OCI-LY7 (cell line): ENCODE measurements at regions not wholly inside any gene's neighbourhood (a gene's known extent, or its start where the extent isn't known, plus 50 kb on each side); places are given as distances from the start of the nearest gene placed in this dataset.

Experiments
- BruUV-seq: library from RNA; stranded (reverse); fragments of 400-500 nt; replicated peaks from 2 replicates; lab custom pipeline; 2021; lab: Mats Ljungman, UMichigan
- CTCF ChIA-PET: fragments of 300-600 bp; sonication (Branson Sonifier 250); formaldehyde crosslinking; loops from one replicate; lab custom pipeline; 2022; ENCODE audit warnings: antibody characterized with exemption; ENCODE audit not compliant: unreplicated experiment; lab: Charles Lee
- POLR2A ChIA-PET: fragments of 300-600 bp; sonication (Branson Sonifier 250); formaldehyde crosslinking; loops from one replicate; lab custom pipeline; 2022; ENCODE audit warnings: antibody characterized with exemption; lab: Charles Lee
- DNase-seq: peaks from one replicate; pipeline ENCODE4 v3.0.0-alpha.2; 2015; ENCODE audit warnings: low spot score
- H2AFZ ChIP-seq: fragments of 200-600 bp; sonication (generic), shearing (Covaris generic); 2 replicates; pipeline ENCODE4 v1.6.1; 2014; ENCODE audit warnings: mild to moderate bottlenecking, antibody characterized with exemption, low read length, moderate library complexity
- H3K27ac ChIP-seq: fragments of 200-600 bp; sonication (generic); 2 replicates; pipeline ENCODE4 v1.5.1; 2014; ENCODE audit warnings: mixed run types, low read depth, mild to moderate bottlenecking, moderate library complexity, low read length, inconsistent platforms; ENCODE audit not compliant: poor library complexity, severe bottlenecking
- H3K36me3 ChIP-seq: fragments of 200-600 bp; sonication (generic); 2 replicates; pipeline ENCODE4 v1.6.1; 2014; ENCODE audit warnings: mild to moderate bottlenecking, antibody characterized with exemption, low read length, moderate library complexity, mixed read lengths; ENCODE audit not compliant: insufficient read depth
- H3K4me1 ChIP-seq: fragments of 200-600 bp; sonication (generic); 2 replicates; pipeline ENCODE4 v1.5.1; 2014; ENCODE audit warnings: mild to moderate bottlenecking, low read length; ENCODE audit not compliant: insufficient read depth, poor library complexity, severe bottlenecking
- H3K4me2 ChIP-seq: fragments of 200-600 bp; sonication (generic); 2 replicates; pipeline ENCODE4 v1.6.1; 2014; ENCODE audit warnings: mild to moderate bottlenecking, low read length
- H3K4me3 ChIP-seq: fragments of 200-600 bp; sonication (generic); 2 replicates; pipeline ENCODE4 v1.5.1; 2014; ENCODE audit warnings: mild to moderate bottlenecking, low read depth, low read length; ENCODE audit not compliant: poor library complexity, severe bottlenecking
- H3K79me2 ChIP-seq: fragments of 200-600 bp; sonication (generic); 2 replicates; pipeline ENCODE4 v1.6.1; 2016; ENCODE audit warnings: low read depth, mild to moderate bottlenecking, low read length, moderate library complexity, mixed read lengths; ENCODE audit not compliant: insufficient read depth
- H3K9me2 ChIP-seq: fragments of 200-600 bp; sonication (generic); 2 replicates; pipeline ENCODE4 v1.6.1; 2016; ENCODE audit warnings: mild to moderate bottlenecking, low read length, mixed read lengths; ENCODE audit not compliant: insufficient read depth
- H3K9me3 ChIP-seq: fragments of 200-600 bp; sonication (generic); 2 replicates; pipeline ENCODE4 v1.6.1; 2014; ENCODE audit warnings: mild to moderate bottlenecking, mixed run types, low read length, mixed read lengths
- H4K20me1 ChIP-seq: fragments of 200-600 bp; sonication (generic); 2 replicates; pipeline ENCODE4 v1.6.1; 2014; ENCODE audit warnings: mild to moderate bottlenecking, antibody characterized with exemption, low read length, moderate library complexity, mixed read lengths; ENCODE audit not compliant: insufficient read depth
- EZH2phosphoT487 ChIP-seq: fragments of 200-600 bp; sonication (generic); IDR thresholded peaks from 2 replicates; pipeline ENCODE4 v1.6.1; 2018; ENCODE audit warnings: low read depth, borderline replicate concordance, mild to moderate bottlenecking, mixed run types, antibody characterized with exemption, low read length, moderate library complexity, mixed read lengths
- intact Hi-C: fragments of 100-400 bp; cut with micrococcal nuclease; formaldehyde crosslinking; loops from one replicate; pipeline ENCODE4 v1.10.0; 2022; ENCODE audit not compliant: unreplicated experiment
- TF ChIP-seq, protein P1 (sequence below): fragments of 200-600 bp; sonication (generic); conservative IDR thresholded peaks from 2 replicates; pipeline ENCODE4 v1.5.1; 2014; ENCODE audit warnings: mild to moderate bottlenecking, antibody characterized with exemption, low read length, moderate library complexity, mixed read lengths

DNA sequence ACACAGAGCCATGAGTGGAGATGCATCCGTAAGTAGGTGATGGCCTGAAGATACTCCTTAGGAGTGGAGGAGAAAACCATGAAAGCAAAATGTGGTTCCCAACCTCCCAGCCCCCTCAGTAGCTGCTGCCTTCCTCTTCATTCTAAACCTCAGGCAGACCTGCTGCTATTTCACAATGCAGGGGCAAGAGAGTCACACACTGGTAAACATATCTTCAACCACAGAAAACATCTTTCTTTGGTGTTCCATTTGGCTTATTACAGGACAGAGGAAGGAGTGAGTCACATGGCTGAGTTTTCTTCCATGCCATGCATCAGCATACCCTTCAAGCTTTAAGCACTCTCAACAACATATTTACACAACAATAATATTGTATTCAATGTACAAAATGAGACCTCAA is 342.1 kb downstream of the BMPER start:
- BruUV-seq = no TSS peak
- no peak overlapping the region for H3K27ac ChIP-seq
- H3K36me3 ChIP-seq = no peaks in the 10 kb centered on the region
- no peak overlapping the region for H3K4me2 ChIP-seq
- TF ChIP-seq, protein P1, sequence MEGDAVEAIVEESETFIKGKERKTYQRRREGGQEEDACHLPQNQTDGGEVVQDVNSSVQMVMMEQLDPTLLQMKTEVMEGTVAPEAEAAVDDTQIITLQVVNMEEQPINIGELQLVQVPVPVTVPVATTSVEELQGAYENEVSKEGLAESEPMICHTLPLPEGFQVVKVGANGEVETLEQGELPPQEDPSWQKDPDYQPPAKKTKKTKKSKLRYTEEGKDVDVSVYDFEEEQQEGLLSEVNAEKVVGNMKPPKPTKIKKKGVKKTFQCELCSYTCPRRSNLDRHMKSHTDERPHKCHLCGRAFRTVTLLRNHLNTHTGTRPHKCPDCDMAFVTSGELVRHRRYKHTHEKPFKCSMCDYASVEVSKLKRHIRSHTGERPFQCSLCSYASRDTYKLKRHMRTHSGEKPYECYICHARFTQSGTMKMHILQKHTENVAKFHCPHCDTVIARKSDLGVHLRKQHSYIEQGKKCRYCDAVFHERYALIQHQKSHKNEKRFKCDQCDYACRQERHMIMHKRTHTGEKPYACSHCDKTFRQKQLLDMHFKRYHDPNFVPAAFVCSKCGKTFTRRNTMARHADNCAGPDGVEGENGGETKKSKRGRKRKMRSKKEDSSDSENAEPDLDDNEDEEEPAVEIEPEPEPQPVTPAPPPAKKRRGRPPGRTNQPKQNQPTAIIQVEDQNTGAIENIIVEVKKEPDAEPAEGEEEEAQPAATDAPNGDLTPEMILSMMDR = no peak
- no peak for TF ChIP-seq EZH2phosphoT487
- H2AFZ ChIP-seq = no peak overlapping the region
- POLR2A ChIA-PET = no interaction called here
- CTCF ChIA-PET = no interaction called here
- no peaks in the 10 kb centered on the region for H3K9me2 ChIP-seq
- DNase-seq = no peak
- no peaks in the 10 kb centered on the region for H3K4me1 ChIP-seq
- H4K20me1 ChIP-seq = no peaks in the 10 kb centered on the region
- intact Hi-C loops = no loop called here
- H3K9me3 ChIP-seq = no peaks in the 10 kb centered on the region
- no peak overlapping the region for H3K4me3 ChIP-seq
- H3K79me2 ChIP-seq = no peaks in the 10 kb centered on the region

DNA sequence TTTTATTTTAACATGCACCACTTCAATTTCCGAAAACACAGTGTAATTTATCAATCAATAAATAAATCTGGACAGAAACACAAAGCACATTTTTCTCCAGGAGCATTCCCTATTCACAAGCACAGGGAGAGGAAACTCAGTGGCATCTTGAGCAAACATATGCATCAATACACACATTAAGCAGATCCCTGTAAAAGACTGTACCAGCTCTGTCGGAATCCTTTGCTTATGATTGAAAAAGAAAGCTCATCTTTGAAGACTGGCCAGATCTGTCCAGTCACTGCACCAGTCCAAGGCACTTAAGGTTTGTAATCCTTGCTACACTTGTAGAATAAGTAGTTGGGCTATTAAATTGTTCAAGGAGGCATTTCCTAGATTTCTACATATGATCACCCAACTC is 343.9 kb downstream of the BMPER start:
- Histone ChIP-seq H3K9me2 (no peaks in the 10 kb centered on the region), H3K27ac (no peak overlapping the region), H3K4me1 (no peaks in the 10 kb centered on the region), H4K20me1 (no peaks in the 10 kb centered on the region), H3K36me3 (no peaks in the 10 kb centered on the region), H3K9me3 (no peaks in the 10 kb centered on the region), H3K4me2 (no peak overlapping the region), H3K79me2 (no peaks in the 10 kb centered on the region), H3K4me3 (no peak overlapping the region), H2AFZ (no peak overlapping the region)
- ChIA-PET POLR2A (no interaction called here), CTCF (no interaction called here)
- intact Hi-C loops = no loop called here
- no TSS peak for BruUV-seq
- no peak for TF ChIP-seq EZH2phosphoT487
- TF ChIP-seq, protein P1 = no peak
- no peak for DNase-seq

DNA sequence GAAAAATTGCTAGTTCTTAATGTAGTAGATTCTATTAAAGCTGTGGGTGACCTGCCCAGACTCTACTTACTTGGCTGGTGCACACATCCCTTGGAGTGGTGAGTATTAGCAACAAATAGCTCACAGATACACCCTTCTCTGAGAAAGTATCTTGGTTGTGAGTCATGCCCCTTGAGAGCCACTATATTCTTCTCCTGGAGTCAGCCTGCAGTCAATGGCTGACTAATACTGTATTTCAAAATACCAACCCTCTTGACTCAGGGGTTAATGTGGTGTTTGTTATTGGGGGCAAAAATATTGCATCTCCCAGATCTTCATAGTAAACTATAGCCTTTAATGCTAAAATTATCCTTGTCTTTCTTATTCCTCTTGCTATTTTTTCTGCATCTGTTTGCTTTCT is 354.9 kb downstream of the BMPER start:
- no peak overlapping the region for H3K4me2 ChIP-seq
- intact Hi-C loops = no loop called here
- H2AFZ ChIP-seq = no peak overlapping the region
- H3K9me3 ChIP-seq = no peaks in the 10 kb centered on the region
- TF ChIP-seq, protein P1 = no peak
- no peak for TF ChIP-seq EZH2phosphoT487
- BruUV-seq = no TSS peak
- no peaks in the 10 kb centered on the region for H3K4me1 ChIP-seq
- H3K79me2 ChIP-seq = no peaks in the 10 kb centered on the region
- H3K4me3 ChIP-seq = no peak overlapping the region
- H4K20me1 ChIP-seq = no peaks in the 10 kb centered on the region
- POLR2A ChIA-PET = no interaction called here
- no peak for DNase-seq
- no peaks in the 10 kb centered on the region for H3K9me2 ChIP-seq
- H3K36me3 ChIP-seq = no peaks in the 10 kb centered on the region
- CTCF ChIA-PET = no interaction called here
- no peak overlapping the region for H3K27ac ChIP-seq
